ENCODE measurements at regions not wholly inside any gene's neighbourhood (a gene's known extent, or its start where the extent isn't known, plus 50 kb on each side); places are given as distances from the start of the nearest gene placed in this dataset.
A peak's percentile ranks its signal among the peaks of the same experiment; 100 is the strongest.
"Not testable (repeated sequence)": the region's sequence is repeated elsewhere in the genome, so short reads cannot be mapped to it uniquely, and the experiment has no call there.

DNA sequence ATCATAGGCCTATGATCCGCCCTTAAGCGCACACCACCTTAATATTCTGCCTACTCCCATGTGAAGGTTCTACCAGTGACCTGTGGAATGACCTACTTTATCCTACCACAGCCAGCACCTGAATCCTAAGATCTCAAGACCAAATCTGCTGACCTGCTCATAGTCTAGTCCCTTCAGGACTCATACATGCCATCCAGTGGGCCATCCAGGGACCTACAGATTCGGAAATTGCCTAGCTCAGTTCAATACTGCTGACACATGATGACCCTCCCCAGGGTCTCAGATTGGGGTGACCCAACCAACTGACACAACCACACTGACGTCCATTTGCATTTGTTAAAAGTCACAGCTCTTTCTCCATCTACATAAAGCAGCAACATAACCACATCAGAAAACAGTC lies 443.8 kb upstream of the ST8SIA4 start:
- no peak for DNase-seq

DNA sequence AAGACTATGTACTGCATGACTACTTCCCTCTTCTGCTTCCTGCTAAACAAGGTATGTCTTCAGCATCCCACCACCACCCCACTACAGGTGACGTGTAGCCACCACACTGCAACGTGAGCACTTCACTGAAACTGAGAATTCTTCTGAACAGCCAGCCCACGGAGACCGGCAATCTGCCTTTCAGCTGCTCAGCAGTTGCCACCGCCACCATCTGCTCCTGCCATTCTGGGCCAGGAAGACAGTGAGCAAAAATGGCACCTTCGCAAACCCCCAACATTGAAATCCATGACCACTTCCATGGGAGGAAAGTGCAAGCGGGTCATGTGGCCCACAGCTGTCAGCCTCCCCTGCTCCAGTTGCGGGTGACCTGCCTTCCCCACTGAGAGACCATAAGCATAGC lies 443.4 kb upstream of the ST8SIA4 start:
- no peak for DNase-seq

DNA sequence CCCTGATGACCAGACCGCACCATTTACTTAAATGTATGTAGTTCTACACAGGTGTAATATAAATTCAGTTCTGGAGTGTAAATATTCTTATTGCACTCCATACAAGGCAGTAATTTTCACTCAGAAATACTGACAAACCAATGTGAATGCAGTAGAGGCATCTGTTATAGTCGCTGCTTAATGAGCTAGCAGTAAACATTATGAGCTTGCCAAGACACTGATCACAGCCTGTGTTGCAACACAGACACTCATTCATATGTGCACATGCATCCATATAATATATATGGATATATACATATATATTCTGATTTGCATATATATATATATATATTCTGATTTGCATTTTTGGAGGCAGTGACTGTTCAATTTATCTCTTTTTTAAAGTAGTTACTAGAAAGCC lies 435.1 kb upstream of the ST8SIA4 start:
- DNase-seq: no peak

DNA sequence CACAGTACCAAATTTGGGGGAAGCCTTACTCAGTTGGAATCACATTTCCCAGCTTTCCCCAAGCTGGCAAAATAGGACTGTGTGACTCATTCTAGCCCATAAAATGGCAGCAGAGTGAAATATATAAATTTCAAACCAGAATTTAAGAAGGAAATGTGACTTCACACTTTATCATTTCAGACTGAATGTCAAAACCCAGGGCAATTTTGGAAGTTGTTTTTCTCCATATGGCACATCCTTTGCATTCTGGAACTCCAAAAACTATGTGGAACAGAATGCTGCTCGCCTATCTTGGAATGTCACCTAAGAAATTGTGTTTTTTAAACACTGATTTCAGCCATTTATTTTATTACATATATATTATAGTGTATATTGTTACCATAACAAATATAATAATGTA lies 424.7 kb upstream of the ST8SIA4 start:
- no peak for DNase-seq

DNA sequence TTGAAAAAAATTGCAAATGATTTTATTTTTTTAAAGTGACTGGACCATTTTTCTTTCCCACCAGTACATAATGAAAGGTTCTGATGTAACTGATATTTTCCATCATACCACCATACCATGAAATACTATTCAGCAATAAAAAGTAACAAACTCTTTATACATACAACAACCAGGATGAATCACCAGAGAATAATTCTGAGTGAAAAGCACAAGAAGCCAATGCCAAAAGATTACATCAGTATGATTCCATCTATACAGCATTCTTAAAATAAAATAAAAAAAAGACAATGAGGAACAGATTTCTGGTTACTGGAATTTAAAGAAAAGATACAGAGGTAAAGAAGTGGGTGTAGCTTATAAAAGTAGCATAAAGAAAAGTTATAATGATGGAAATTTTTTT lies 423.7 kb upstream of the ST8SIA4 start:
- DNase-seq: no peak

DNA sequence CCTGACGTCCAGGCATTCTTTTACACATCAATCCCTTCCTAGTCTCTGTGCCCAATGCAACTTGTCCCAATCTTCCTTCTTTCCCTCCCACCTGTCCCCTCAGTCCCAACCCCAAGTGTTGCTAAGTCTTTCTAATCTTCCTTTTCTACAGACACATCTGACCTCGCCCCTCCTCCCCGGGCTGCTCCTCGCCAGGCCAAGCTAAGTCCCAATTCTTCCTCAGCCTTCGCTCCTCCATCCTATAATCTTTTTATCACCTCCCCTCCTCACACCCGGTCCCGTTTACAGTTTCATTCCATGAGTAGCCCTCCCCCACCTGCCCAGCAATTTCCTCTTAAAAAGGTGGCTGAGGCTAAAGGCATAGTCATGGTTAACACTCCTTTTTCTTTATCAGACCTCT lies 413.3 kb upstream of the ST8SIA4 start:
- DNase-seq: not testable (repeated sequence)

DNA sequence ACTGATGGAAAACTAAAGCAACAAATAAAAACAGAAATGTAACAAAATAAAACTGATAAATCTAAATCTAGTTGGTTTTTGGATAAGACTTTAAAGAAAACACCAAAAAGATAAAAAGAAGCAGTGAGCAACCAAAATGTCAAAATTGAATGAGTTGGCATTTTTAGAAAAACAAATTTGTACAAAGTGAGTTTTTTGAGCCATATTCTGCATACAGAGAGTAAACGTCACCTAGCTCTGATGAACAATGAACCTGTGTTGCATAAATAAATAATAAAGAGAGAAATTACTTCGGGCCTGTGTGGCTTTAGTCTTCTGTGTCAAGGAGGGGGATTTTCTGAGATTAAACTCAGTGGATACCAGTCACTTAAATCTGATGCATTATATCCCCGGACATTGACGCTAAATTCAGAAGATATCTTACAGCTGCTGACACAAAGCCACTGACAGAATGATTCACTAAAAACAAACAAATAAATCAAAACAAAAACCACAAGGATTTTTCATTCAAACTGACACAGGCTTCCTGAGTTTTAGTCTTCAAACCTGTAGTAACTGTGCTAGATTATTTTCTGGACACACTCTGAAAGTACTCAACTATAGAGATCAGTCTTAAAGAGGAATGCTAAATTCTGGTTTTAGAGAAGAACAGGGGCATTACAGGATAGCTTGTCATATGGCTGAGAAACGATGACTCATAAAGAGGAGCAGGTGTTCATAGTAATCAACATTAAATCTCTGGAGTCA lies 403.5 kb upstream of the ST8SIA4 start:
- DNase-seq: peak; percentile 1

DNA sequence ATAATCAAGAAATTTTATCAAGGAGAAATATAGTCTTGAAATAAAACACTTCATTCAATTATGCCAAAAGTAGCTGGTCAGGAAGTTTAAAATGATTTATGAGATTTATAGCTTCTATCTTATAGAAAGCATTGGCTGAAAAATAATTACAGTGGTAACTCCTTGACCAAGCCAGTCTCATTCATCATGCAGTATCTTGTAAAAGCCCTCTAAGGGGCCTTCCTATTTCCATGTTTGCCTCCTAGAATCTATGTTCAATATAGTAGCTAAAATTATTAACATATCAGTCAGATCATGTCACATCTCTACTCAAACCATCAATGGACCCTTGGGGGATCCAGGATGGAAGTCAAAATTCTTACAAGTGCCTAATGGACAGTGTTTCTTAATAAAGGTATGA lies 393.4 kb upstream of the ST8SIA4 start:
- DNase-seq: no peak

DNA sequence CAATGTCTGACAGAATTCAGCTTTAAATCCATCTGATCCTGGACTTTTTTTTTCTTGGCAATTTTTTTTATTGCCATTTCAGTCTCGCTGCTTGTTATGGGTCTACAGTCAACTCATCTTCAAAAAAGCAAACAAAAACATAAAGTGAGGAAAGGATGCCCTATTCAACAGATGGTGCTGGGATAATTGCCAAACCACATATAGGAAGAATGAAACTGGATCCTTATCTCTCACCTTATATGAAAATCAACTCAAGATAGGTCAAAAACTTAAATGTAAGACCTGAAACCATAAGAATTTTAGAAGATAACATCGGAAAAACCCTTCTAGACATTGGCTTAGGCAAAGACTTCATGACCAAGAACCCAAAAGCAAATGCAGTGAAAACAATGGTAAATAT lies 389.1 kb upstream of the ST8SIA4 start:
- no peak for DNase-seq

DNA sequence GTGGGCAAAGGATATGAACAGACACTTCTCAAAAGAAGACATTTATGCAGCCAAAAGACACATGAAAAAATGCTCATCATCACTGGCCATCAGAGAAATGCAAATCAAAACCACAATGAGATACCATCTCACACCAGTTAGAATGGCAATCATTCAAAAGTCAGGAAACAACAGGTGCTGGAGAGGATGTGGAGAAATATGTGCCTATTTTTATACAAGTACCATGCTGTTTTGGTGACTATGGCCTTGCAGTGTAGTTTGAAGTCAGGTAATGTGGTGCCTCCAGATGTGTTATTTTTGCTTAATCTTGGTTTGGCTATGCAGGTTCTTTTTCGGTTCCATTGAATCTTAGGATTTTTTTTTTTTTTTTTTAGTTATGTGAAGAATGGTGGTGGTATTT lies 387.7 kb upstream of the ST8SIA4 start:
- DNase-seq: not testable (repeated sequence)

DNA sequence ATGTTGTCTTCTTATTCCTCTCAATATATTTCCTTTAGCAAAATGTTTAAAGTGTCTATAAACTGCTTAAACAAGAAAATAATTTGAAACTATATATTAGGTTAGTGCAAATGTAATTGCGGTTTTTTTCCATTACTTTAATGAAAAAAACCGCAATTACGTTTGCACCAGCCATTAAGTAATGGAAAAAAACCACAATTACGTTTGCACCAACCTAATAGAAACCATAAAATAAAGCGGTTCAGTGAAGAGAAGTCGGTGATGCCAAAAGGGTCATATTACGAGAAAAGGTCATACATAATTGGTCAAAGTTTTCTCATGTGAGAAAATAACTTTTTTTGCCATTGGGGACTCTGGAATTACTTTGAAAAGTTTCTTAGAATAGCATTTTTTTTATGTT lies 385.6 kb upstream of the ST8SIA4 start:
- no peak for DNase-seq

DNA sequence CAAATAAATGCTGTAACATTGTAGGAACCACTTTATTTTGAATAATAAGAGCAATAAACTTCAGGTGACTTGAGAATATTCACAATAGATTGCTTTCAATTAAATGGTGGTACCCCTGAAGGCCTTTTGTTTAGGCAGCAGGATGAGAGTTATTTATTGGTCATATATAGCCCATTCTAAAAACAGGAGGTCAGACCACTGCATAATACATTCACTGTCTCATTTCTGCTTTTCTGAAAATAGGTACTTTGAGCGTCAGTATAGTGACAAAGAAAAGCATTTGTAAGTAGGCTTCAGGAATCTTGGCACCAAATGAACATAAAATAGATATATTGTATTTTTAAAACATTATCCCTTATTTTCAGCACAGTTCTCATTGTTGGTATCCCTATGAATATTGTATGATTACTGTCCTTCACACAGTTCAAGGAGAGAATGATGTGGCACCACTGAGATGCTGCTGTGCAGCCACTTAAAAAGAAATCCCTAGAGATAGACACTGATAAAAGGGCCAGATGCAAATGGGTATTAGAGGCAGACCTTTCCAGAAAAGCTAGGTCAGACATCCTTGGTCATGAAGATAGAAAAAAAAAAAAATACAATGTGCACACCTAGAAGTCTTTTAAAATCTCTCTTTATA lies 381.8 kb upstream of the ST8SIA4 start:
- DNase-seq: no peak

DNA sequence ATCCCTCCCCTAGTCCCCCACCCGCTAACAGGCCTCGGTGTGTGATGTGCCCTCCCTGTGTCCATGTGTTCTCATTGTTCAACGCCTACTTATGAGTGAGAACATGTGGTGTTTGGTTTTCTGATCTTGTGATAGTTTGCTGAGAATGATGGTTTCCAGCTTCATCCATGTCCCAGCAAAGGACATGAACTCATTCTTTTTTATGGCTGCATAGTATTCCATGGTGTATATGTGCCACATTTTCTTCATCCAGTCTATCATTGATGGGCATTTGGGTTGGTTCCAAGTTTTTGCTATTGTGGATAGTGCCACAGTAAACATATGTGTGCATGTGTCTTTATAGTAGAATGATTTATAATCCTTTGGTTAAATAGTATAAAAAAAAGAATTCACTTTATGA lies 380.9 kb upstream of the ST8SIA4 start:
- DNase-seq: not testable (repeated sequence)

DNA sequence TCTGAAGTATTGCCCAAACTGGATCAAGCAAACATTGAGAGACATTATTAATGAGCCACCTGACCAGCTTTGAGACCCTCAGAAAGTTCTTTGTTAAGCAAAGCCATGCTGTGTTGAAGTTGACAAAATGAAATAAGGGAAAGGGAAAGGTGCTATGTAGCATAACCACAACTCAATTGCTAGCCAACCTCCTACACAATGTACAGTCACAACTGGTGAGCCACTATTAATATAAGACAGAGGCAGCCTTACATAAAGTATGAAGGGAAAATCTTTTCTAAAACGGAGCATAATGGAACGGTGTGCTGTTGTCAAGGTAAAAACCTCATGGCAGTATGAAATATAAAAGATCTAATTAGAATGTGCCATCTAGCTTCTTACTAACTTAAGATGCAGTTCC lies 375.8 kb upstream of the ST8SIA4 start:
- DNase-seq: no peak

DNA sequence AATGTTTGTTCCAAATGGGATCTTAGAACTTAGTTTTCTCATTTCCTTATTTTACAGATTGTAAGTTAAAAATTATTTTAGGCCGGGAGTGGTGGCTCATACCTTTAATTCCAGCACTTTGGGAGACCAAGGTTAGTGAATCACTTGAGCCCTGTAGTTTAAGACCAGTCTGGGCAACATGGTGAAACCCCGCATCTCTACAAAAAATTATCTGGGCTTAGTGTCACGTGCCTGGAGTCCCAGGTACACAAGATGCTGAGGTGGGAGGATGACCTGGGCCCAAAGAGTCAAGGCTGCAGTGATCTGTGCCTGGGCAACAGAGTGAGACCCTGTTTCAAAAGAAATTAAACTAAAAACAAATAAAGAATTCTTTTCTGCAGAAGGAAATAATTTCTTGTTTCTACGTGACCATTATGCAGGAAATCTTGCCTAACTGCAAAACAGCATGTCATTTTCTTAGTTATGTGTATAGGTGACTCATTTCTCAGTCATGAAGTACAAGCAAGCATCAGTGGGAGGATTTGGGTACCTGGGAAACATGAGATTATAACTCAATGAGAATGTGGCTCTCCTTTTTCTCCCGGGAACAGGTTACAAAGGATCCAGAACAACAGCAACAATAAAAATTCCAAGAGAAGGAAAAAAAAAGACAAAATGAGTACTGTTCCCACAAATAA lies 375.1 kb upstream of the ST8SIA4 start:
- no peak for DNase-seq

DNA sequence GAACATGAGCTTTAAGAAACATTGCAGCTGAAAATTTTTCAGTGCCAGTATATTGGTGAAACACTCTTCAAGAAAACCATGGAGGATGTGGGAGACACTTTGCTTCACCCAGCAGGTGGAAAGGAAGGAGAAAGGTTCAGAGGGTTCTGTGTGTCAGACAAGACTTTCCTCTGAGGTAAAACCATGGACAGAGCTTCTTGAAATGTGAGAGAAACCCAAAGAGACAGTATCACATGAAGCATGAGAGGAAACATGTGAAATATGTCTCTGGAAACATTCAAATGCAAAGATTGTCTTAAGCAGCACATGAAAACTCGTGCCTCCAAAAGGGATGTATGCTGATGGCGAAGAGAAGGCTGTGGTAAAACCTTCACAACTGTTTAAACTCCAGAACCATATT lies 368.9 kb upstream of the ST8SIA4 start:
- DNase-seq: no peak

DNA sequence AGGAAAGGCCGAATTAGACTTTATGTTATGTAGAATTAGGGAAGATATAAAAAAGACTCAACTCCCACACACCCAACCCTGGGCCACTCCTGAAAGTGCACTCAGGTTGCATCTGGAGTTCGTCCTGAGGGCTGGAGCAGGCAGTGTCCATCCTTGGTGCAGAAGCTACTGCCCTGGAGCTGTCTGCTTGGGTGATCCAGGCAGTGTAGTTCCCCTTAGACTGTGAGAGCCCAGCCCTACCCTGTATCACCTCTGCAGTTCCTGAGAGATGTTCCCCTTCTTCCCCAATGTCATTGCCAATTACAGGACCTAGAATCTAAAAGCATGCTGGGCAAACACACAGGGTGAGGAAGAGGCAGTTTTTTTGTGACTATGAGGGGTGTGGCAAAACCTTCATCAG lies 368.3 kb upstream of the ST8SIA4 start:
- no peak for DNase-seq

DNA sequence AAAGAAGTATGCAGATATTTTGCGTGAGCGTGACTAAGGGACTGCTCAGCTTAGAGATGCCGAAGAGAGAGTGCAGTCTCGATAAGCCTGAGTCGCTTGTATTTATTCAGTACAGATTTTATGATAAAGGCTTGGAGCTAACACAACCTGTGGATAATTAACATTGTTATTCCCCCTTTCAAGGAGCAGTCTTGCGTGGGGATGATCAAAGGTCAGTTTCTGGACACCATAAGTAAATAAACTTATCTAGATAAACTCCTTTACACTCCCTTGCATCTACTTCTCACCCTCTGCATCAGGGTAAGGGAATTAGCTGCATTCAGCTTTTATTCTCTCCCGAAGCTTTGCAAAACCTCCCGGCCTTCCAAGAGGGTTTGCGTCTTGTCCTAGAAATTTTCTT lies 357.8 kb upstream of the ST8SIA4 start:
- no peak for DNase-seq

DNA sequence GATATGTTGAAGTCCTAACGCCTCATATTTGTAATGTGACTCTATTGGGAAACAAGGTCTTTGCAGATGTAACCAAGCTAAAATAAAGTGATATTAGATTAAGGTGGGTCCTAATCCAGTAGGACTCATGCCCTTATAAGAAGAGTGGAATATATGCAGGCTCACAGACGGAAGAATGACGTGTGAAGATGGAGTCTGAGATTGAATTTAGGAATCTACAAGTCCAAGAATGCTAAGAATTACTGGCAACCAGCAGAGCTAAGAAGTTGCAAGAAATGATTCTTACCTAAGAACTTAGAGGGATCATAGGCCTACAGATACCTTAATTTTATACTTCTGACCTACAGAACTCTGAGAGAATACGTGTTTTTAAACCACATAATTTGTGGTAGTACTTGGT lies 350.0 kb upstream of the ST8SIA4 start:
- DNase-seq: no peak

DNA sequence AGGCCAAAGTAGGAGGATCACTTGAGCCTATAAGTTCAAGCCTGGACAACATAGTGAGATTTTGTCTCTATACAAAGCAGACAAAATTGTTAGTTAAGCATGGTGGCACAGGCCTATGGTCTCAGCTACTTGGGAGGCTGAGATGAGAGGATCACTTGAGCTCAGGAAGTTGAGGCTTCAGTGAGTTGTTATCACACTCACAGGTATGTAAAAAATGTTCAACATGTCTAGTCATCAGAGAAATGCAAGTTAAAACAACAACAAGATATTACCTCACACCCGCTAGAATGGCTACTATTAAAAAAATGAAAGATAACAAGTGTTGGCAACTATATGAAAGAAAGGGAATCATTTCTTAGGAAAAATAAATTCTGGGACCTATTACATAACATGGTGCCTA lies 341.5 kb upstream of the ST8SIA4 start:
- no peak for DNase-seq

DNA sequence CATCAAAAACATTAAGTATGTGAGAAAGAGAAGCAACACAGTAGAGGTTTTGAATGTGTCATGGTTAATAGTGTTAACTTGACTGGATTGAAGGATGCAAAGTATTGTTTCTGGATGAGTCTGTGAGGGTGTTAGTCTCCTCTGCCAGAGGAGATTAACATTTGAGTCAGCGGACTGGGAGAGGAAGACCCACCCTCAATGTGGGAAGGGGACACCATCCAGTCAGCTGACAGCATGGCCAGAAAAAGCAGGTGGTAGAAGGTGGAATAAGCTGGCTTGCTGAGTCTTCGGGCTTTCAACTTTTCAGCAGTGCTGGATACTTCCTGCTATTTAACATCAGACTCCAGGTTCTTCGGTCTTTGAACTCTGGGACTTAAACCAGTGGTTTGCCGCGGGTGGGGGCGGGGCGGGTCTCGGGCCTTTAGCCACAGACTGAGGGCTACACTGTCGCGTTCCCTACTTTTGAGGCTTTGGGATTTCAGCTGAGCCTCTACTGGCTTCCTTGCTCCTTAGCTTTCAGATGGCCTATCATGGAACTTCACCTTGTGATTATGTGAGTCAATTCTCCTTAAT lies 309.9 kb upstream of the ST8SIA4 start:
- no peak for DNase-seq

DNA sequence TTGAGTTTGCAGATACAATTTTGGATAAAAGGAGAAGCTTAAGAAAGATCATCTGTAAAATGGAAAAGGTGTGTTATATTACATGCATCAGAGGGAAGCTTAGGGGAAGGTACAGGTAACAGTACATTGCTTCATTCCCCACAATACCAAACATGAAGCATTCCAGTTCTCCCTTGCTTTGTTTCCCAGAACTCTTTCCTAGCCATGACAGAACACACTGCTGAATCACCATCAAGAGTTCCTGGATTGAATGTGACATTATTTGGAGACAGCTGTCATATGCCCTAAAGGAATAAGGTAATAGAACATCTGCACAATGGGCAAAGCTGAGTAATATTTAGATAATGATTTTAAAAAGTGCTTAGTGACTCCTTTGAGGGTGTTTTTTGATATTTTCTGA lies 303.5 kb upstream of the ST8SIA4 start:
- no peak for DNase-seq

DNA sequence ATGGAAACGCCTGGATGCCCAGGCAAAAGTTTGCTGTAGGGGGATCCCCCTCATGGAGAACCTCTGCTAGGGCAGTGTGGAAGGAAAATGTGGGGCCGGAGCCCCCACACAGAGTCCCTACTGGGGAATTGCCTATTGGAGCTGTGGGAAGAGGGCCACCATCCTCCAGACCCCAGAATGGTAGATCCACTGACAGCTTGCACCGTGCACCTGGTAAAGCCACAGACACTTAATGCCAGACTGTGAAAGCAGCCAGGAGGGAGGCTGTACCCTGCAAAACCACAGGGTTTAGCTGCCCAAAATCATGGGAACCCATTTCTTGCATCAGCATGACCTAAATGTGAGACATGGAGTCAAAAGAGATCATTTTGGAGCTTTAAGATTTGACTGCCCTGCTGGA lies 302.0 kb upstream of the ST8SIA4 start:
- DNase-seq: not testable (repeated sequence)
